HCT116 (cell line): ENCODE measurements at regions not wholly inside any gene's neighbourhood (a gene's known extent, or its start where the extent isn't known, plus 50 kb on each side); places are given as distances from the start of the nearest gene placed in this dataset.

Experiments used
- ATAC-seq: fragments of 200-7000 bp; cut with Tn5 transposase; 2 replicates; pipeline ENCODE4 v1.9.1; 2020; ENCODE audit warnings: mild to moderate bottlenecking, moderate library complexity
- BruUV-seq: library from RNA; stranded (reverse); fragments of 400-500 nt; replicated peaks from 2 replicates; lab custom pipeline; 2021; lab: Mats Ljungman, UMichigan
- CTCF ChIA-PET: fragments of 300-600 bp; sonication (Branson Sonifier 250); formaldehyde crosslinking; loops from one replicate; lab custom pipeline; 2021; ENCODE audit warnings: antibody characterized with exemption; lab: Charles Lee
- POLR2A ChIA-PET: fragments of 300-600, 350-600 bp; sonication (Branson Sonifier 250); formaldehyde crosslinking; loops from one replicate; lab custom pipeline; 2021; ENCODE audit warnings: antibody characterized with exemption; lab: Charles Lee
- RAD21 ChIA-PET, 2 experiments: fragments of 300-600 bp; sonication (Branson Sonifier 250); formaldehyde crosslinking; loops; one replicate each; lab custom pipeline; 2023; ENCODE audit warnings: low total read pairs in 2 of 2; ENCODE audit not compliant: uncharacterized antibody in 2 of 2, unreplicated experiment in 2 of 2, low non-redundant PET in 1 of 2; lab: Charles Lee
- DNase-seq: peaks from one replicate; pipeline ENCODE4 v3.0.0-alpha.2; 2010; ENCODE audit warnings: low read depth, low spot score
- H2AFZ ChIP-seq: fragments of 200-600 bp; shearing (Covaris generic), sonication (generic); 2 replicates; pipeline ENCODE4 v1.6.1; 2017; ENCODE audit warnings: low read depth, mixed run types, mixed read lengths, antibody characterized with exemption, low read length; ENCODE audit not compliant: poor library complexity, severe bottlenecking
- H3K27ac ChIP-seq: 2 replicates; pipeline ENCODE4 v1.5.1; 2012; ENCODE audit warnings: low read depth, low read length
- H3K27me3 ChIP-seq: fragments of 200-600 bp; sonication (generic); 2 replicates; pipeline ENCODE4 v1.6.1; 2016; ENCODE audit warnings: mixed run types, low read length, mixed read lengths; ENCODE audit not compliant: insufficient read depth
- H3K36me3 ChIP-seq, 2 experiments: fragments of 200-500 bp in 1 of 2; fragments of 200-600 bp in 1 of 2; sonication (Bioruptor generic) in 1 of 2; sonication (generic) in 1 of 2; 2 replicates each; pipeline versions ENCODE4 v1.5.1 to v1.6.1; 2014 to 2016; ENCODE audit warnings: low read length in 2 of 2, inconsistent platforms in 1 of 2, mixed read lengths in 1 of 2, mixed run types in 1 of 2; ENCODE audit not compliant: insufficient read depth in 2 of 2, control insufficient read depth in 1 of 2
- H3K4me1 ChIP-seq, 2 experiments: fragments of 200-600 bp in 1 of 2; sonication (generic) in 1 of 2; 2 replicates each; pipeline versions ENCODE4 v1.5.1 to v1.6.1; 2012 to 2017; ENCODE audit warnings: low read length in 2 of 2, inconsistent platforms in 1 of 2, mild to moderate bottlenecking in 1 of 2, mixed read lengths in 1 of 2, mixed run types in 1 of 2, moderate library complexity in 1 of 2; ENCODE audit not compliant: insufficient read depth in 2 of 2, control insufficient read depth in 1 of 2
- H3K4me2 ChIP-seq: fragments of 200-600 bp; sonication (generic); 2 replicates; pipeline ENCODE4 v1.6.1; 2017; ENCODE audit warnings: mixed run types, low read length, mixed read lengths
- H3K4me3 ChIP-seq, 2 experiments: fragments of 200-600 bp in 1 of 2; sonication (generic) in 1 of 2; replicated peaks in 1 of 2; 2 replicates each; pipeline ENCODE4 v1.5.1; 2011 to 2016; ENCODE audit warnings: low read length in 2 of 2, control low read depth in 1 of 2, low read depth in 1 of 2, mild to moderate bottlenecking in 1 of 2, mixed read lengths in 1 of 2, mixed run types in 1 of 2
- H3K79me2 ChIP-seq: fragments of 200-600 bp; sonication (generic); 2 replicates; pipeline ENCODE4 v1.6.1; 2017; ENCODE audit warnings: mild to moderate bottlenecking, mixed run types, low read length, moderate library complexity, mixed read lengths; ENCODE audit not compliant: insufficient read depth
- H3K9ac ChIP-seq: fragments of 200-600 bp; sonication (generic); 2 replicates; pipeline ENCODE4 v1.6.1; 2016; ENCODE audit warnings: low read length, mixed read lengths
- H3K9me2 ChIP-seq: fragments of 200-600 bp; sonication (generic), shearing (Covaris generic); 2 replicates; pipeline ENCODE4 v1.6.1; 2017; ENCODE audit warnings: mixed run types, mild to moderate bottlenecking, moderate library complexity; ENCODE audit not compliant: insufficient read depth
- H3K9me3 ChIP-seq, 2 experiments: fragments of 200-500 bp in 1 of 2; fragments of 200-600 bp in 1 of 2; sonication (Bioruptor generic) in 1 of 2; sonication (generic) in 1 of 2; 2 replicates each; pipeline ENCODE4 v1.6.1; 2014 to 2017; ENCODE audit warnings: low read length in 2 of 2, mixed read lengths in 2 of 2, inconsistent platforms in 1 of 2, low read depth in 1 of 2, mild to moderate bottlenecking in 1 of 2, mixed run types in 1 of 2, moderate library complexity in 1 of 2; ENCODE audit not compliant: control insufficient read depth in 1 of 2, insufficient read depth in 1 of 2
- H4K20me1 ChIP-seq: fragments of 200-600 bp; sonication (generic), shearing (Covaris generic); 2 replicates; pipeline ENCODE4 v1.6.1; 2017; ENCODE audit warnings: mixed run types, mild to moderate bottlenecking, moderate library complexity; ENCODE audit not compliant: insufficient read depth
- ATF3 ChIP-seq: IDR thresholded peaks from 2 replicates; pipeline ENCODE4 v1.6.1; 2012
- CBX3 ChIP-seq: IDR thresholded peaks from 2 replicates; pipeline ENCODE4 v1.6.1; 2012; ENCODE audit warnings: low read depth
- CEBPB ChIP-seq: IDR thresholded peaks from 2 replicates; pipeline ENCODE4 v1.6.1; 2012; ENCODE audit warnings: low read depth
- ELF1 ChIP-seq: IDR thresholded peaks from 2 replicates; pipeline ENCODE4 v1.6.1; 2012; ENCODE audit warnings: low read depth, borderline replicate concordance
- EZH2phosphoT487 ChIP-seq: fragments of 200-600 bp; IDR thresholded peaks from 2 replicates; pipeline ENCODE4 v1.6.1; 2018; ENCODE audit warnings: antibody characterized with exemption, borderline replicate concordance
- FOSL1 ChIP-seq: IDR thresholded peaks from 2 replicates; pipeline ENCODE4 v1.6.1; 2012; ENCODE audit warnings: low read depth
- JUND ChIP-seq: IDR thresholded peaks from 2 replicates; pipeline ENCODE4 v1.6.1; 2012
- POLR2A ChIP-seq: IDR thresholded peaks from 2 replicates; pipeline ENCODE4 v1.7.0; 2011; ENCODE audit warnings: borderline replicate concordance; ENCODE audit not compliant: insufficient read depth, insufficient read length; ENCODE audit errors: extremely low read depth
- RAD21 ChIP-seq: IDR thresholded peaks from 2 replicates; pipeline ENCODE4 v1.6.1; 2012; ENCODE audit warnings: low read depth, mild to moderate bottlenecking
- SIN3A ChIP-seq: IDR thresholded peaks from 2 replicates; pipeline ENCODE4 v1.6.1; 2012; ENCODE audit warnings: low read depth
- SP1 ChIP-seq: IDR thresholded peaks from 2 replicates; pipeline ENCODE4 v1.6.1; 2012; ENCODE audit warnings: low read depth
- SRF ChIP-seq: IDR thresholded peaks from 2 replicates; pipeline ENCODE4 v1.6.1; 2012; ENCODE audit warnings: low read depth
- TCF7L2 ChIP-seq: IDR thresholded peaks from 2 replicates; pipeline ENCODE4 v1.7.0; 2011; ENCODE audit warnings: borderline replicate concordance, inconsistent platforms; ENCODE audit not compliant: insufficient read depth, insufficient read length; ENCODE audit errors: extremely low read depth
- YY1 ChIP-seq: IDR thresholded peaks from 2 replicates; pipeline ENCODE4 v1.6.1; 2011; ENCODE audit warnings: low read length, low read depth, moderate library complexity, mild to moderate bottlenecking; ENCODE audit not compliant: insufficient replicate concordance; ENCODE audit errors: extremely low read depth
- ZBTB33 ChIP-seq: IDR thresholded peaks from 2 replicates; pipeline ENCODE4 v1.6.1; 2011; ENCODE audit warnings: mild to moderate bottlenecking, low read length, moderate library complexity; ENCODE audit not compliant: insufficient replicate concordance; ENCODE audit errors: extremely low read depth
- ZFX ChIP-seq: fragments of 450-650 bp; IDR thresholded peaks from 2 replicates; pipeline ENCODE4 v1.6.1; 2017
- ZNF274 ChIP-seq: fragments of 200-500 bp; sonication (Bioruptor generic); IDR thresholded peaks from 2 replicates; pipeline ENCODE4 v1.6.1; 2014; ENCODE audit warnings: mild to moderate bottlenecking, low read depth, low read length, inconsistent platforms
- intact Hi-C: fragments of 100-400 bp; cut with micrococcal nuclease; formaldehyde crosslinking; loops from 2 replicates; pipeline ENCODE4 v1.10.0; 2022

- Histone ChIP-seq H3K27me3 (no peaks in the 10 kb centered on the region), H3K9me3 (no peaks in the 10 kb centered on the region), H3K4me2 (no peak overlapping the region), H2AFZ (no peak overlapping the region), H4K20me1 (no peaks in the 10 kb centered on the region), H3K27ac (no peak overlapping the region), H3K9ac (no peak overlapping the region), H3K9me2 (no peaks in the 10 kb centered on the region), H3K79me2 (no peaks in the 10 kb centered on the region), H3K4me3 (no peak overlapping the region), H3K4me1 (no peaks in the 10 kb centered on the region), H3K36me3 (no peaks in the 10 kb centered on the region)
- RAD21 ChIA-PET, result no interaction called here
- TF ChIP-seq RAD21 (no peak), ATF3 (no peak), FOSL1 (no peak), ZBTB33 (no peak), SIN3A (no peak), SRF (no peak), JUND (no peak), ZNF274 (no peak), CBX3 (no peak), YY1 (no peak), EZH2phosphoT487 (no peak), ELF1 (no peak), CEBPB (no peak), POLR2A (no peak), ZFX (no peak), SP1 (no peak), TCF7L2 (no peak)
- POLR2A ChIA-PET, result no interaction called here
- ATAC-seq, result no peak
- no peak for DNase-seq
- CTCF ChIA-PET, result no interaction called here
- no TSS peak for BruUV-seq
- intact Hi-C loops, result no loop called here
Observed at GRCh38 chr12:97951717-97952116, 489.1 kb downstream of the RMST start.
